ENCODE measurements at regions not wholly inside any gene's neighbourhood (a gene's known extent, or its start where the extent isn't known, plus 50 kb on each side); places are given as distances from the start of the nearest gene placed in this dataset.

- no peak overlapping the region for H3K4me3 ChIP-seq (ENCODE audit: low read depth, low read length)
- no peak for TF ChIP-seq CTCF (IDR thresholded peaks at IDR 0.05; ENCODE audit: control insufficient read depth, extremely low read depth, insufficient read depth)
- no peak for DNase-seq (ENCODE audit: low read depth)
Measured at GRCh38 chr9:18422296-18423036, 51.5 kb upstream of the ADAMTSL1 start.

GRCh38 chr9:18423791-18424531 is 50.0 kb upstream of the ADAMTSL1 start:
- TF ChIP-seq CTCF (IDR thresholded peaks at IDR 0.05; ENCODE audit: control insufficient read depth, extremely low read depth, insufficient read depth), result no peak
- H3K4me3 ChIP-seq (ENCODE audit: low read depth, low read length), result no peak overlapping the region
- no peak for DNase-seq (ENCODE audit: low read depth)

Measured in LNCaP clone FGC (cell line).